ENCODE measurements at regions not wholly inside any gene's neighbourhood (a gene's known extent, or its start where the extent isn't known, plus 50 kb on each side); places are given as distances from the start of the nearest gene placed in this dataset.

DNA sequence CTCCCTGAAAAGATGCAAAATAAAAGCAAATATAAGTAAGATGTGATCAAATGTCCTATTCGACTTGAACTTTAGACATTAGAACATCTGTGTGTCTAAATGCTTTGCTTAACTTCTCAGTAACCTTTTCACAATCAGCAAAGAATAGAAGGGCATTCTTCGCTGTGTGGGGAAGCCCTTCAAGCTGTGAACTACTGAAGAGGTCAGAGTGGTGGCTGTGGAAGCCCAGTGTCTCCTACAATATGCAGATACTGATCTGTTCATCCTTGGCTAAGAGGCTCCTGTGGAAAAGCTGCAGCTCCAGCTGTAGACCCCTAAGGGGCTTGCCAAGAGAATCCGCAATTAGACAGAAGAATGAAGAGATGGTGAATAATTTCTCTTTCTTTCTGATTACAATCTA lies 400.3 kb upstream of the SASH1 start:
- H3K27ac Mint-ChIP-seq: no peak overlapping the region
- H3K4me3 Mint-ChIP-seq: no peak overlapping the region
- peaks cover 12% of the 10 kb centered on the region for H3K27me3 Mint-ChIP-seq (ENCODE audit: low read depth)
- H3K4me1 Mint-ChIP-seq: peaks cover 9% of the 10 kb centered on the region
- peaks cover 17% of the 10 kb centered on the region for H3K9me3 Mint-ChIP-seq
- TF ChIP-seq, protein P1, sequence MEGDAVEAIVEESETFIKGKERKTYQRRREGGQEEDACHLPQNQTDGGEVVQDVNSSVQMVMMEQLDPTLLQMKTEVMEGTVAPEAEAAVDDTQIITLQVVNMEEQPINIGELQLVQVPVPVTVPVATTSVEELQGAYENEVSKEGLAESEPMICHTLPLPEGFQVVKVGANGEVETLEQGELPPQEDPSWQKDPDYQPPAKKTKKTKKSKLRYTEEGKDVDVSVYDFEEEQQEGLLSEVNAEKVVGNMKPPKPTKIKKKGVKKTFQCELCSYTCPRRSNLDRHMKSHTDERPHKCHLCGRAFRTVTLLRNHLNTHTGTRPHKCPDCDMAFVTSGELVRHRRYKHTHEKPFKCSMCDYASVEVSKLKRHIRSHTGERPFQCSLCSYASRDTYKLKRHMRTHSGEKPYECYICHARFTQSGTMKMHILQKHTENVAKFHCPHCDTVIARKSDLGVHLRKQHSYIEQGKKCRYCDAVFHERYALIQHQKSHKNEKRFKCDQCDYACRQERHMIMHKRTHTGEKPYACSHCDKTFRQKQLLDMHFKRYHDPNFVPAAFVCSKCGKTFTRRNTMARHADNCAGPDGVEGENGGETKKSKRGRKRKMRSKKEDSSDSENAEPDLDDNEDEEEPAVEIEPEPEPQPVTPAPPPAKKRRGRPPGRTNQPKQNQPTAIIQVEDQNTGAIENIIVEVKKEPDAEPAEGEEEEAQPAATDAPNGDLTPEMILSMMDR (IDR thresholded peaks at IDR 0.05; ENCODE audit: unreplicated experiment in 3 of 3): no peak
- no peaks in the 10 kb centered on the region for H3K36me3 Mint-ChIP-seq (ENCODE audit: low read depth)

GRCh38 chr6:147944122-147944521 lies 398.5 kb upstream of the SASH1 start:
- TF ChIP-seq, protein P1 (IDR thresholded peaks at IDR 0.05; ENCODE audit: unreplicated experiment in 3 of 3): no peak
- H3K9me3 Mint-ChIP-seq: peaks cover 17% of the 10 kb centered on the region

DNA sequence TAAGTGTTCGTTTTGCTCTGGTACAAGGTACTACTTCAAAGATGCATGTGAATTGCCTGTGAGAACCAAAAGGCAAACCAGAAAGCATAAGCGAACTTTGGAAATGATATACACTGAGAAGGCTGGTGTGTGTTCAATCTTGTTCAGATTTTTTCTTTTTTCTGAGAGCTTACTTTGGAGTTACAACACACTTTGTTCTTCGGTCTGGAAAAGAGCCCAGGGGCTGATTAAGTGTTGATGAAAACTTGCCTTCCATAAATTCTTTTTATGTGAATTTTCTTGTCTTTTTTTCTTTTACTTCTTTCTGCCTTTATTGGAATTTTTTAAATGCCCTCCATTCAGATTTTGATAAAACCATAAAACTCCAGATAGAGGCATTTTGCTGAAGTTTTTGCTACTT lies 395.1 kb upstream of the SASH1 start:
- Mint-ChIP-seq H3K36me3 (ENCODE audit: low read depth) (no peaks in the 10 kb centered on the region), H3K9me3 (peaks cover 17% of the 10 kb centered on the region), H3K4me1 (peaks cover 34% of the 10 kb centered on the region), H3K27me3 (ENCODE audit: low read depth) (peaks cover 12% of the 10 kb centered on the region), H3K4me3 (no peak overlapping the region), H3K27ac (peak overlapping the region in 1 of 3 experiments; percentile 43)
- TF ChIP-seq, protein P1 (IDR thresholded peaks at IDR 0.05; ENCODE audit: unreplicated experiment in 3 of 3): no peak

More at GRCh38 chr6:147944122-147944521, 398.5 kb upstream of the SASH1 start:
- peaks cover 12% of the 10 kb centered on the region for H3K27me3 Mint-ChIP-seq (ENCODE audit: low read depth)
- H3K4me3 Mint-ChIP-seq: no peak overlapping the region
- no peak overlapping the region for H3K27ac Mint-ChIP-seq
- peaks cover 21% of the 10 kb centered on the region for H3K4me1 Mint-ChIP-seq
- no peaks in the 10 kb centered on the region for H3K36me3 Mint-ChIP-seq (ENCODE audit: low read depth)

DNA sequence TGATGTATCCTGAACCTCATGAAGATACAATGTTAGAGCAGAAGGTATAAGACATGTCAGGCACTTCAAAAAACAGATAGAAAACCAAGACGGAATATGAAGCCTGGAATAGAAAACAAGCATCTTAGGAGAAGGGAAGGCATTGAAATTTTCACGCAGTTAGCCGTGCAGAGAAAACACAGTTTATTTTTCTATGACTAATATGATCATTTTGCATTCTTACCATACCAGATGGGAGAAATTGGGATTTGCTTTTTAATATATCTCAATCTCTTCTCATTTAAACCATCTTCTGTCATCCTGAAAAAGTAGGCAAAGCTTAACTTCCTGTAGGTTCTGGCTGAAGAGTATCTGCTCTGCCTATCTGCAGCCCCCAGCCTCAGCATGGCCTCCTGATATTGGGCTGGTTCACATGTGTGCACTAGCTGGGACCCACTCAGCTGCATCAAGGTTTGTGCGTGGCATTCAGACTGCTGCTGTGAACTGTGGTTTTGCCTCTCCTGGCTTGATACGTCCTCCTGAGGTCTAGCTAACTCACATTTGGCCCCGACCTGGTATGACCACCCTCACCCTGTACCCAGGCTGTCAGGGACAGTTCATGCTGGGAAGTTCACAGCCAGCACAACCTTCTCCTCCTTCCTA lies 392.5 kb upstream of the SASH1 start:
- no peaks in the 10 kb centered on the region for H3K36me3 Mint-ChIP-seq (ENCODE audit: low read depth)
- H3K9me3 Mint-ChIP-seq: peaks cover under 1% of the 10 kb centered on the region
- TF ChIP-seq, protein P1 (IDR thresholded peaks at IDR 0.05; ENCODE audit: unreplicated experiment in 3 of 3): no peak
- peaks cover 1% of the 10 kb centered on the region for H3K27me3 Mint-ChIP-seq (ENCODE audit: low read depth)
- H3K4me1 Mint-ChIP-seq: peaks cover 27% of the 10 kb centered on the region
- H3K27ac Mint-ChIP-seq: peak overlapping the region; percentile 38 to 54 (median 48)
- H3K4me3 Mint-ChIP-seq: no peak overlapping the region

DNA sequence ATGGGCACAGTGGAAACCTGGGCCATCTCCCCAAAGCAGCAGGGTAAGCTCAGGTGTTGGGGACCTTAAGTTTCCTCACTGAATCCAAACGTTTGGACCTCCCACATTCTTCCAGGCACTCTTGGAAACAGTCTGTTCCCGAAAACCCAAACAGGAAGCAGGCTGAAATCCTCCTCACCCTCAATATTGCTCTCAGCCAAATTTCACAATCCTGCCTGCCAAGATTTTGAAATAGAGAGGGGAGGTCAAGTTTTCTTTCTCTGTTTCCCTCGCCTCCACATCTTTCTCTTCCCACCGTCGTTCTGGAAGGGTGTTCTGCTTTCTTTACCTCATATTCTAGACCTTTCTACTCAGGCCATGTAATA lies 392.0 kb upstream of the SASH1 start:
- TF ChIP-seq, protein P1 (IDR thresholded peaks at IDR 0.05; ENCODE audit: unreplicated experiment in 3 of 3): no peak
- no peak overlapping the region for H3K4me3 Mint-ChIP-seq
- H3K36me3 Mint-ChIP-seq (ENCODE audit: low read depth): no peaks in the 10 kb centered on the region
- H3K4me1 Mint-ChIP-seq: peaks cover 27% of the 10 kb centered on the region
- peak overlapping the region; percentile 38 to 54 (median 48) for H3K27ac Mint-ChIP-seq
- H3K9me3 Mint-ChIP-seq: no peaks in the 10 kb centered on the region
- no peaks in the 10 kb centered on the region for H3K27me3 Mint-ChIP-seq (ENCODE audit: low read depth)

DNA sequence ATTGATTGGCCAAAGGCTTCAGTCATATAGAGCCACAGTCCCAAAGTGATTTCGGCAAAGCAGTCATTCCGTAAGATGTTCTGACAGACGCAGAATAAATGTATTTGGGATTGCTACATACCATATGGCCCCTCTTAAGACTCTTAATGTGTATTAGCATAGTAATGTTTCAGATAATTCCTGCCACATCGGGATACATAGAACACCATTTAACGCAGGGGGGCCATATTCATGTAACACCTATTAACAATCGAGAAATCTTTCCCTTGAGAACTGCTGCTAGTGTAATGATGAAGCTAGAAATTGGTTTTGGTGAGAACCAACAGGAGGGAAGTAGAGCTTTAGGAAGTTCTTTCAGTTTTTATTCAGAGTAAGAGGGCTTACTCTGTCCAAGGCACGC lies 390.9 kb upstream of the SASH1 start:
- Mint-ChIP-seq H3K36me3 (ENCODE audit: low read depth) (no peaks in the 10 kb centered on the region), H3K4me3 (no peak overlapping the region), H3K9me3 (no peaks in the 10 kb centered on the region), H3K27ac (no peak overlapping the region), H3K27me3 (ENCODE audit: low read depth) (no peaks in the 10 kb centered on the region), H3K4me1 (peaks cover 27% of the 10 kb centered on the region)
- TF ChIP-seq, protein P1 (IDR thresholded peaks at IDR 0.05; ENCODE audit: unreplicated experiment in 3 of 3): no peak
